ENCODE measurements at regions not wholly inside any gene's neighbourhood (a gene's known extent, or its start where the extent isn't known, plus 50 kb on each side); places are given as distances from the start of the nearest gene placed in this dataset.
"Not testable (repeated sequence)": the region's sequence is repeated elsewhere in the genome, so short reads cannot be mapped to it uniquely, and the experiment has no call there.

DNA sequence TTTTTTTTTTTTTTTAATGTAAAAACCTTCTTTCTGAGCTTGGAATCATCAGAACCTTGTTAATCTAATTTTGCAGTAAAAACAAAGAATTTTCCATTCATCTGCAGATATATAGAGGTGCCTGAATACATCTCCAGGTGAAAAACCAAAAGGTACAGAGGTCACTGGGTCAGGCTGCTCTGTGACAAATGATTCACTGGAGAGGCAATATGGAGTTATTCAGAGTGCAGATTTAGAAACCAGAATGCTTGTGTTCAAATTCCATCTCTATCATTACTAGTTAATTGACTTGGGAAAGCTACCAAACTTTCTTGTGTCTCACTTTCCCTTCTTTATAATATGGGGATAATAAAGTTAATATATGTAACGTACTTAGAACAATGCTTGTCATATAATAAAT lies 51.5 kb upstream of the C1orf53 start:
- no peak for DNase-seq

DNA sequence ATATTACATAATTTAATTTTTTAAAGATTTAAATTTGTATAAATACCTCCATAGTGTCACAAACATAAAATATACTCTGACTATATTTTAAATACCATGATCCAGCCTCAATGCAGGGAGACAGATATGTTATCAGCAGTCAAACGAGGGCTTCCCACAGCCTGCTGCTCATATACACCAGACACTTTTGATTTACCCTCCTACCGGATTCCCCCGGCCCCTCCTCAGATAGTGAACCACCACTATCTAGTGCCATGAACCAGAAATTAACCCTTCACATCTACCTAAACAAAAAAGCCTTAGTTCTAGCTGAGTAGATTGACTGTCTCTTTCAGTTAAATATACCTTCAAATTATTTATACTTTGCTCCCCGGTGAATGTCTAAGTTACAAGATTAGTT lies 52.4 kb upstream of the C1orf53 start:
- DNase-seq, result no peak

DNA sequence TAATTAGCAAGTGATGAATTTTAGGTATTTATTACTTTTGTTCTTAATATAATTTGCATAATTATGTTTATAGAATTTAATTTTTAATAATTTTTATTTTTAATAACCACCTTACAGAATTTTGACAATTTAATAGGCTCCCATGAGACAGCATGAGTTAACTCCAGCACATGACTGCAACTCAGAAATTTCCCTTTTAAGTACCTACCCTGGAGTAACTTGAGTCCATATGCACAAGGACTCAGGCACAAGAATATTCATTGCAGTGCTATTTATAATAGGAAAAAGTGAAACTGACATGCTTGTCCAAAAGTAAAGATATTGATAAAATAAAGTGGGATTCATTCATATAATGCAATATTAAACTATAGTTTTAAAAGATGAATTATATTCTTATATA lies 54.1 kb upstream of the C1orf53 start:
- no peak for DNase-seq

DNA sequence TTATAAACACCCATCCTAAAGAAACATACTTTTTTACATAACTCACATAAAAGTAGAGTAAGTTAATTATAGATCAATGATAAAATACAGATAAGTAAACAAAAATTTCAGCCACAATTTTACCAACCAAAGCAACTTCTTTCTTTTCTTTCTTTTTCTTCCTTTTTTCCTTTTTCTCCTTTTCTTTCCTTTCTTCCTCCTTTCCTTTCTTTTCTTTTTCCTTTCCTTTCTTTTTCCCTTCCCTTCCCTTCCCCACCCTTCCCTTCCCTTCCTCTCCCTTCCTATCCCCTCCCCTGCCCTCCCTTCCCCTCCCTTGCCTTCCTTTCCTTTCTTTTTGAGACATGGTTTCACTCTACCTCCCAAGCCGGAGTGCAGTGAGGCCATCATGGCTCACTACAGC lies 56.5 kb upstream of the C1orf53 start:
- no peak for DNase-seq

DNA sequence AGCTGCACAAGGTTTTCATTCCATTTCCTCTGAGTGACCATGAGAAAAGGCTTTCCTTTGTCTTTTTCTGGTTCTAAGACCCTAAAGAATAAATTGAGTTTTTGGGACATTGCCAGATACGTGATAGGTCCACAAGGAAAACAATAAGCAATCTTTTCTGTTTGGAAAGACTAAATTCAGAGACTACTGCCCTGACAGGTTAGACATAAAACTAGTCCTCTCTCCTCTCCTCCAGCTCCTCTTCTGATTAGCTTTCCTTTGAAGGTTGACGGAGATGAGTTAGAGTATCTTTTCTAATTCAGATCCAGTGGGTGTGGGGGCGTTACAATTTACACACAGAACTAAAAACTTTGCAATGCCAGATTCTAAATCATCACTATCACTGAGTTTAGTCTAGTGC lies 57.8 kb upstream of the C1orf53 start:
- DNase-seq, result no peak

DNA sequence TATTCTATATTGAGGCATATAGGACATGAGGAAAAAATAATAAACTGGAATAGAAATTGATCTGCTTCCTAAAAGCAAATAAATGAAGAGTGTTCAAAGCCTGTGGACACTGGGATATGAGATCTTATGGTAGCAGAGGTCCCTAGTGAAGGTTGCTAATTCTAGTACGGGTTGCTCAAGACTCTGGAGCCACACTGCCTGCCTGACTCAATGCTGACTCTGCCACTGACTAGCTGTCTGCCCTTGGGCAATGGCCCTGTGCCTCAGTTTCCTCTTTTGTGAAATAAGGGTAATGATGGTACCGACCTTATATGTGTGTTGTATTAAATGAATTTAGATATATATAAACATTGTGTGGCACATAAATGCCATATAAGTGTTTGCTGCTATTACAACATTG lies 59.0 kb upstream of the C1orf53 start:
- DNase-seq, result peak; percentile 42 to 72 (median 70)

DNA sequence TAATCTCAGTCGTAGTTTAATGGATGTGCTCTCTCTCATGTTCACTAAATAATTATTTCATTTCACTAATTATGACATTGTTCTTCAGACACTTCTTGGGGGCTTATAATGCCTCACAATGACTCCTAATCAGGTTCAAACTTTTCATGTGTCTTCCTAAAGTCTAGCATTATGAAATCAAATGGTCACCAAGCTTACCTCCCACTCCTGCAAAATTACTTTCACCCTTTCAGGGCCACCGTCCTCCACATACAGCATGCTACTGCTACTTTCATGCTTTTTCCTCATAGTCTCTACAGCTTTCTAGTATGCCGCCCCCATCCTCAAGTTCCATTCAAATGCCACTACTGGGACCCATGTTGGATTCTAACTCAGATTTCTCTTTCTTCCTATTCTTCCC lies 59.8 kb upstream of the C1orf53 start:
- DNase-seq, result peak in 3 of 4 experiments; percentile 31 to 44 (median 31)

DNA sequence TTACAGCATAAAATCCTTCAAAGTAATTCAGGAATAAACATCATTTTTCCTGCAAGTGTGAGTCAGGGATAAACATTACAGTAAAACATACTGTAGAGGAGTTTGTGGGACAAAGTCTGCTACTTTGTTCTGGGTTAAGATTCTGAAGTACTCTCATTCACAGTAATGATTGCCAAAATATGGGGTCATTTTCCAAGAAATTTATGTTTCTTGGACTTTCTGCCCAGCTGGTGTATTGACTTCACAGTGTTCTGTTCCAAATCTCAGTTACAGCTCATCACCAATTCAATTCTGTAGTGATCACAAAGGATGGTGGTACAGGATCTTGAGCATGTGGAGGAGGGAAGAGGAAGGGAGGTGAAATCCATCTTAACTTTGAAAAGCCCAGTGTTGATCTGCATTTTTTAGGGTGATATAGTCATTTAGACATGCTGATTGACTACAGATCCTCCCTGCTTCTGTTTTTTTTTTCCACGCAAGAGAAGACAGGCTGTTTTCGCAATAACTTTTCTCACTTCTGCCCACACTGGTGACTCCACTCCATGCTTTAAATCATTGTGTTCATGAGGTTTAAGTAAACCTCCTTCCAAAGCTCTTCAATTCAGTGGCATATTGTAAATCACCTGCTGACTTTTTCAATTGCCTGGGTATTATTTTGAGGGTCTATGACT lies 60.4 kb upstream of the C1orf53 start:
- DNase-seq, result peak; percentile 57 to 90 (median 78)

DNA sequence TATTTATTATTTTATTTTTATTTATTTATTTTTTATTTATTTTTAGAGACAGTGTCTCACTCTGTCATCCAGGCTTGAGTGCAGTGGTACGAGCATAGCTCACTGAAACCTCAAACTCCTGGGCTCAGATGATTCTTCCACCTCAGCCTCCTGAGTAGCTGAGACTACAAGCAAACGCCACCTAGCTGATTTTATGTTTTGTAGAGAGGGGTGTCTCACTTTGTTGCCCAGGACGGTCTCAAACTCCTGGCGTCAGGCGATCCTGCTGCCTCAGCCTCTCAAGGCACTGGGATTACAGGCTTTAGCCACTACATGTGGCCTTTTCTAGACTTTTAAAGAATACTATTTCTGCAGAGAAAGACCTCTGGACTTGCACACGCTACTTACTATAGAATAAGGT lies 61.3 kb upstream of the C1orf53 start:
- DNase-seq, result no peak

DNA sequence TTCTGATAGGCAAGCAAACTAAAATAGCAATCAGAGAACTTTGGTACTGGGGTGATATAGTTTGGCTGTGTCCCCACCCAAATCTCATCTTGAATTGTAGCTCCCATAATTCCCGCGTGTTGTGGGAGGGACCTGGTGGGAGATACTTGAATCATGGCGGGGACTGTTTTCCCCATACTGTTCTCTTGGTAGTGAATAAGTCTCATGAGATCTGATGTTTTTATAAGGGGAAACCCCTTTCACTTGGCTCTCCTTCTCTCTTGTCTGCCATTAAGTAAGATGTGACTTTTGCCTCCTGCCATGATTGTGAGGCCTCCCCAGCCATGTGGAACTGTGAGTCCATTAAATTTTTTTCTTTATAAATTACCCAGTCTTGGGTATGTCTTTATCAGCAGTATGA lies 62.6 kb upstream of the C1orf53 start:
- peak in 3 of 4 experiments; percentile 9 to 40 (median 23) for DNase-seq

DNA sequence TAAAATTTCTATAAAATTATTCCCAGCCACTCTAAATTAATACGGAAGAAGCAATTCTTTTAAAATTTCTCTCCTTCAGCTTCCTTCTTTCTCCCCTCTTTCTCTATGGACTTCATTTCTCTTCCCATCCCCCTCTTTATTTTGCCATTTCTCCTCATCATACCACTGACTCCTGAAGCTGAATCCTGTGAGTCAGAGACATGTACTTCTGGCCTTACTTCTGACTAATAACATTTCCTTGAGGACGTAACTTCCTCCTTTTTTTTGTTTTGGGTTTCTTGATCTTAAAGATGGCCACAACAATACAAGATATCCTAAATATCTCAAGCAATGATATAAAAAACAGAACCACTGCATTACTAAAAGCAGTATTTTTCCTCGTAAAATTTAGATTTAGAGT lies 63.6 kb upstream of the DENND1B start:
- DNase-seq, result peak; percentile 51 to 93 (median 76)

DNA sequence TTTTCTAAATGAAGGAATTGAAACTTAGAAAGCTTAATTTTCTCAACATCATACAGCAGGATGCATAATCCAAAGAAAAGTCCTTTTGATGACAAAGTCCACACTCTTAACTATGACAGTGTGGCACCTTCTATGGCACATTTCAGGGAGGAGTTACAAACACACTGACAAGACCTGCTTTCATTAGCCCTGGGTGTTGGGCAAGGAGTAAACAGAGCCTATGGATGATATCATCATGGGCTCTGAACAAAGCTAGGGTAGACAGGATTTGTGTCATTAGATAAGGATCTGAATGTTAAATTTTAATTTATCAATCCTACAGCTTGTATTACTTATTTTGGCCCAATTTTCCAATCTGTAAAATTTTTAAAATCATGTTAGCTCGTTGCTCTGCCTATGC lies 62.6 kb upstream of the DENND1B start:
- DNase-seq, result peak; percentile 28 to 70 (median 58)

DNA sequence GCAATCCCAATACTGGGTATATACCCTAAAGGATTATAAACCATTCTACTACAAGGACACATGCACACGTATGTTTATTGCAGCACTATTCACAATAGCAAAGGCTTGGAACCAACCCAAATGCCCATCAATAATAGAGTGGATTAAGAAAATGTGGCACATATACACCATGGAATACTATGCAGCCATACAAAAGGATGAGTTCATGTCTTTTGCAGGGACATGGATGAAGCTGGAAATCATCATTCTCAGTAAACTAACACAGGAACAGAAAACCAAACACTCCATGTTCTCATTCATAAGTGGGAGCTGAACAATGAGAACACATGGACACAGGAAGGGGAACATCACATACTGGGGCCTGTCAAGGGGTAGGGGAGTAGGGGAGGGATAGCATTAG lies 61.1 kb upstream of the DENND1B start:
- not testable (repeated sequence) for DNase-seq

DNA sequence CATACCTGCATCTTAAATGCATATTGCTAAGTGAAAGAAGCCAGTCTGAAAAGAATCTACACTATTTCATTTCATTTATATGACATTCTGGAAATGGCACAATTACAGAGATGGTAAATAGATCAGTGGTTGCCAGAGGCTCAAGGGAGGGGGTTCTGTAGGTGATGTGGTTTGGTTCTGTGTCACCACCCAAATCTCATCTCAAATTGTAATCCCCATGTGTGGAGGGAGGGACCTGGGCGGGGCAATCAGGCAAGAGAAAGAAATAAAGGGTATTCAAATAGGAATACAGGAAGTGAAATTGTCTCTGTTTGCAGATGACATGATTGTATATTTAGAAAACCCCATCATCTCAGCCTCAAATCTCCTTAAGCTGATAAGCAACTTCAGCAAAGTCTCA lies 53.7 kb upstream of the DENND1B start:
- not testable (repeated sequence) for DNase-seq

DNA sequence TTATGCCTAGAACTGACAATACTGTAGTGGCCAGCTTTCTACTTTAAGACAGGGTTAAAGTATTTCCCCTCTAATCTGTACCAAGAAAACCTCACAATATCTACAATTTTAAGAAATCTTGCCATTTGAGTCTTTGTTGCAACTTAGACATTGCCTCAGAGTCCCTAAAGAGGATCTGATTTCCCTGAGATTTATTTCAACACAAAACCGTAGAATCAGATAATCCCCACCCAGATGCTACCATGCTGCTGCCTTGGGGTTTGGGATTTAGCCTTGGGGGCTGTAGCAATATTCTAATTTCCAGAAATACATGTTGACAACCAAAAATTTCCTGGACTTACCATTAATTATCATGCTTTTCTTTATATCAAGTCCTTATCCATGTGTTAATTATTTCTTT lies 50.3 kb upstream of the DENND1B start:
- DNase-seq, result no peak
